Fibroblast of lung (primary cell): ENCODE measurements at regions not wholly inside any gene's neighbourhood (a gene's known extent, or its start where the extent isn't known, plus 50 kb on each side); places are given as distances from the start of the nearest gene placed in this dataset.

ENCODE experiments used
- CTCF ChIP-seq, 2 donors: IDR thresholded peaks in 1 of 2; conservative IDR thresholded peaks in 1 of 2; 1 replicate in 1 of 2; 2 replicates in 1 of 2; pipeline ENCODE4 v1.5.1; 2011 to 2012; ENCODE audit warnings: low read length in 2 of 2, control low read depth in 1 of 2, inconsistent platforms in 1 of 2, low read depth in 1 of 2, mild to moderate bottlenecking in 1 of 2
- EZH2 ChIP-seq: IDR thresholded peaks from 2 replicates; pipeline ENCODE4 v1.5.1; 2012; ENCODE audit warnings: low read length, control low read depth, mild to moderate bottlenecking; ENCODE audit errors: missing control alignments

GRCh38 chr11:107218123-107219013, 200.1 kb upstream of the GUCY1A2 start:
- TF ChIP-seq CTCF (conservative IDR thresholded peaks at IDR 0.05 in 1 of 2, IDR thresholded peaks at IDR 0.05 in 1 of 2; ENCODE audit: low read depth in 1 of 2, low read length in 2 of 2) (no peak), EZH2 (no peak)
